K562 (cell line): ENCODE measurements at regions not wholly inside any gene's neighbourhood (a gene's known extent, or its start where the extent isn't known, plus 50 kb on each side); places are given as distances from the start of the nearest gene placed in this dataset.

Experiments
- ATAC-seq: fragments of 200-7000 bp; cut with Tn5 transposase; 3 replicates; pipeline ENCODE4 v1.9.1; 2020; ENCODE audit warnings: moderate library complexity
- BruUV-seq: library from RNA; stranded (reverse); fragments of 400-500 nt; replicated peaks from 2 replicates; lab custom pipeline; 2021; lab: Mats Ljungman, UMichigan
- CTCF ChIA-PET: fragments of 300-600 bp; formaldehyde crosslinking; extraction: SDS; loops from one replicate; lab custom pipeline; 2021; ENCODE audit warnings: low intra/inter-chr PET ratio; lab: Yijun Ruan, JAX
- POLR2A ChIA-PET: fragments of 300-600, 350-650 bp; sonication (Branson Sonifier 250); formaldehyde crosslinking; extraction: SDS; loops from one replicate; lab custom pipeline; 2021; ENCODE audit warnings: antibody characterized with exemption, inconsistent platforms; lab: Yijun Ruan, JAX
- DNase-seq, 4 experiments: peaks; one replicate each; pipeline versions ENCODE4 v3.0.0 to v3.0.0-alpha.2; 2011 to 2018; ENCODE audit warnings: low spot score in 3 of 4, mixed read lengths in 3 of 4; ENCODE audit errors: extremely low read depth in 1 of 4
- FAIRE-seq: peaks from 2 replicates; lab custom pipeline; 2011; peaks lifted over from hg19 to GRCh38; lab: Jason Lieb, UNC
- H2AFZ ChIP-seq: 2 replicates; pipeline ENCODE4 v1.6.0; 2011; ENCODE audit warnings: low read depth, low read length, control low read depth, inconsistent platforms
- H3K27ac ChIP-seq: fragments of 200-600 bp; 3 replicates; pipeline ENCODE4 v1.8.0; 2011; ENCODE audit warnings: low read depth, mild to moderate bottlenecking, control low read depth, inconsistent platforms, low read length, moderate library complexity, mixed read lengths; ENCODE audit errors: extremely low read depth
- H3K27me3 ChIP-seq, 2 experiments: fragments of 300-600 bp in 1 of 2; 2 replicates in 1 of 2; 3 replicates in 1 of 2; pipeline versions ENCODE4 v1.6.0 to v1.8.0; 2011; ENCODE audit warnings: inconsistent platforms in 2 of 2, low read length in 2 of 2, mild to moderate bottlenecking in 1 of 2, mixed read lengths in 1 of 2, moderate library complexity in 1 of 2; ENCODE audit not compliant: control insufficient read depth in 2 of 2, insufficient read depth in 2 of 2
- H3K36me3 ChIP-seq: fragments of 300-600 bp; 3 replicates; pipeline ENCODE4 v1.8.0; 2011; ENCODE audit warnings: mild to moderate bottlenecking, low read length, inconsistent platforms; ENCODE audit not compliant: control insufficient read depth, insufficient read depth
- H3K4me1 ChIP-seq, 2 experiments: fragments of 200-600 bp in 1 of 2; replicated peaks in 1 of 2; 2 replicates in 1 of 2; 3 replicates in 1 of 2; pipeline versions ENCODE4 v1.5.1 to v1.8.0; 2011; ENCODE audit warnings: inconsistent platforms in 2 of 2, low read length in 2 of 2, mild to moderate bottlenecking in 1 of 2, mixed read lengths in 1 of 2, moderate library complexity in 1 of 2; ENCODE audit not compliant: control insufficient read depth in 2 of 2, insufficient read depth in 2 of 2
- H3K4me2 ChIP-seq: 2 replicates; pipeline ENCODE4 v1.6.1; 2011; ENCODE audit warnings: low read length, control low read depth, inconsistent platforms, mixed read lengths; ENCODE audit not compliant: insufficient read depth
- H3K4me3 ChIP-seq: fragments of 200-600 bp; sonication (generic), shearing (Covaris generic); 2 replicates; pipeline ENCODE4 v1.5.1; 2016; ENCODE audit warnings: control low read depth, inconsistent platforms
- H3K79me2 ChIP-seq: fragments of 200-600 bp; 3 replicates; pipeline ENCODE4 v1.8.0; 2011; ENCODE audit warnings: low read length, inconsistent platforms; ENCODE audit not compliant: control insufficient read depth, insufficient read depth
- H3K9ac ChIP-seq, 2 experiments: 2 replicates each; pipeline versions ENCODE4 v1.6.0 to v1.6.1; 2011; ENCODE audit warnings: low read depth in 2 of 2, low read length in 2 of 2, control low read depth in 1 of 2, inconsistent platforms in 1 of 2, mild to moderate bottlenecking in 1 of 2, mixed read lengths in 1 of 2; ENCODE audit not compliant: insufficient read depth in 1 of 2
- H3K9me1 ChIP-seq: one replicate; pipeline ENCODE4 v1.6.0; 2011; ENCODE audit warnings: inconsistent platforms, mild to moderate bottlenecking, low read length, moderate library complexity; ENCODE audit not compliant: control insufficient read depth, insufficient read depth
- H3K9me3 ChIP-seq: replicated peaks from 2 replicates; pipeline ENCODE4 v1.5.1; 2011; ENCODE audit warnings: low read depth, low read length, inconsistent platforms; ENCODE audit not compliant: control insufficient read depth, insufficient read depth
- H4K20me1 ChIP-seq: replicated peaks from 2 replicates; pipeline ENCODE4 v1.6.1; 2011; ENCODE audit warnings: low read length, inconsistent platforms, mixed read lengths; ENCODE audit not compliant: control insufficient read depth, insufficient read depth
- ATF1 ChIP-seq, 2 experiments: fragments of 450-650 bp in 1 of 2; IDR thresholded peaks; 2 replicates each; pipeline ENCODE4 v1.6.1; 2016; ENCODE audit warnings: missing compliant biosample characterization in 1 of 2, missing genetic modification characterization in 1 of 2
- BCOR ChIP-seq: fragments of 450-650 bp; IDR thresholded peaks from 2 replicates; pipeline ENCODE4 v1.6.1; 2016
- CBX3 ChIP-seq, 2 experiments: IDR thresholded peaks; 1 replicate in 1 of 2; 2 replicates in 1 of 2; pipeline ENCODE4 v1.6.1; 2012; ENCODE audit warnings: inconsistent platforms in 2 of 2, low read length in 2 of 2, borderline replicate concordance in 1 of 2, control low read depth in 1 of 2
- CXXC5 ChIP-seq: fragments of 250-450 bp; sonication (Bioruptor Pico); IDR thresholded peaks from 2 replicates; pipeline ENCODE4 v1.8.0; 2022; ENCODE audit warnings: inconsistent platforms, mild to moderate bottlenecking, moderate library complexity
- ESRRB ChIP-seq: fragments of 250-450 bp; sonication (Bioruptor Pico); IDR thresholded peaks from 2 replicates; pipeline ENCODE4 v1.5.0; 2020; ENCODE audit warnings: mild to moderate bottlenecking, moderate library complexity, borderline replicate concordance
- HOXB6 ChIP-seq: fragments of 250-450 bp; sonication (Bioruptor Pico); IDR thresholded peaks from 2 replicates; pipeline ENCODE4 v1.5.1; 2022; ENCODE audit warnings: mild to moderate bottlenecking, borderline replicate concordance
- KLF10 ChIP-seq: fragments of 250-450 bp; sonication (Bioruptor Pico); IDR thresholded peaks from 2 replicates; pipeline ENCODE4 v1.6.1; 2021; ENCODE audit warnings: matching md5 sums
- POLR2AphosphoS5 ChIP-seq: IDR thresholded peaks from 2 replicates; pipeline ENCODE4 v1.6.1; 2011; ENCODE audit warnings: mild to moderate bottlenecking, low read depth, low read length, moderate library complexity; ENCODE audit not compliant: control insufficient read depth, insufficient read depth
- RCOR1 ChIP-seq, 2 experiments: IDR thresholded peaks; 2 replicates each; pipeline ENCODE4 v1.6.1; 2012; ENCODE audit warnings: low read depth in 2 of 2, low read length in 2 of 2, borderline replicate concordance in 1 of 2, improper control_type of control experiment in 1 of 2
- TFAM ChIP-seq: fragments of 250-450 bp; sonication (Bioruptor Pico); conservative IDR thresholded peaks from 2 replicates; pipeline ENCODE4 v1.5.0; 2021; ENCODE audit warnings: mild to moderate bottlenecking, moderate library complexity
- ZNF445 ChIP-seq: fragments of 250-450 bp; sonication (Bioruptor Pico); IDR thresholded peaks from 2 replicates; pipeline ENCODE4 v1.4.0; 2020; ENCODE audit warnings: low read depth, mild to moderate bottlenecking, moderate library complexity
- ZNF695 ChIP-seq: fragments of 450-650 bp; formaldehyde crosslinking; IDR thresholded peaks from 2 replicates; pipeline ENCODE4 v1.4.0; 2020; ENCODE audit warnings: mild to moderate bottlenecking, moderate library complexity
- WGBS: fragments of 100-300 bp; shearing (Covaris generic); methylation state at CpG from one replicate; pipeline ENCODE4 v1.1.6; 2016; ENCODE audit warnings: low coverage, mixed read lengths; ENCODE audit not compliant: insufficient coverage; ENCODE audit errors: missing lambda C conversion rate; 5-methylcytosine and 5-hydroxymethylcytosine counted together
- in situ Hi-C: fragments of 300-500 bp; cut with MboI; formaldehyde crosslinking; loops from 4 replicates; pipeline ENCODE4 v1.15.0; 2018; ENCODE audit warnings: inconsistent platforms, mixed read lengths
- intact Hi-C: fragments of 100-400 bp; cut with micrococcal nuclease; formaldehyde crosslinking; loops from 2 replicates; pipeline ENCODE4 v1.14.2; 2022
- TF ChIP-seq, protein P1 (sequence below): fragments of 450-650 bp; IDR thresholded peaks from 2 replicates; pipeline ENCODE4 v1.6.1; 2016; ENCODE audit warnings: low read depth, mild to moderate bottlenecking, moderate library complexity
- TF ChIP-seq, protein P2 (sequence below): fragments of 250-450 bp; sonication (Bioruptor Pico); IDR thresholded peaks from 2 replicates; pipeline ENCODE4 v1.4.0; 2020; ENCODE audit warnings: mild to moderate bottlenecking
- TF ChIP-seq, protein P3 (sequence below): fragments of 250-450 bp; sonication (Bioruptor Pico); IDR thresholded peaks from 2 replicates; pipeline ENCODE4 v1.8.0; 2021; ENCODE audit warnings: moderate library complexity, mild to moderate bottlenecking, inconsistent platforms
- TF ChIP-seq, protein P4 (sequence below), 2 experiments: fragments of 200-800 bp in 1 of 2; sonication (Bioruptor generic) in 1 of 2; sonication (generic) in 1 of 2; formaldehyde crosslinking in 1 of 2; IDR thresholded peaks in 1 of 2; conservative IDR thresholded peaks in 1 of 2; 2 replicates each; pipeline versions ENCODE4 v1.5.0 to v1.6.1; 2016 to 2020; ENCODE audit warnings: missing compliant biosample characterization in 1 of 2, missing genetic modification characterization in 1 of 2, missing genetic modification reagents in 1 of 2

DNA sequence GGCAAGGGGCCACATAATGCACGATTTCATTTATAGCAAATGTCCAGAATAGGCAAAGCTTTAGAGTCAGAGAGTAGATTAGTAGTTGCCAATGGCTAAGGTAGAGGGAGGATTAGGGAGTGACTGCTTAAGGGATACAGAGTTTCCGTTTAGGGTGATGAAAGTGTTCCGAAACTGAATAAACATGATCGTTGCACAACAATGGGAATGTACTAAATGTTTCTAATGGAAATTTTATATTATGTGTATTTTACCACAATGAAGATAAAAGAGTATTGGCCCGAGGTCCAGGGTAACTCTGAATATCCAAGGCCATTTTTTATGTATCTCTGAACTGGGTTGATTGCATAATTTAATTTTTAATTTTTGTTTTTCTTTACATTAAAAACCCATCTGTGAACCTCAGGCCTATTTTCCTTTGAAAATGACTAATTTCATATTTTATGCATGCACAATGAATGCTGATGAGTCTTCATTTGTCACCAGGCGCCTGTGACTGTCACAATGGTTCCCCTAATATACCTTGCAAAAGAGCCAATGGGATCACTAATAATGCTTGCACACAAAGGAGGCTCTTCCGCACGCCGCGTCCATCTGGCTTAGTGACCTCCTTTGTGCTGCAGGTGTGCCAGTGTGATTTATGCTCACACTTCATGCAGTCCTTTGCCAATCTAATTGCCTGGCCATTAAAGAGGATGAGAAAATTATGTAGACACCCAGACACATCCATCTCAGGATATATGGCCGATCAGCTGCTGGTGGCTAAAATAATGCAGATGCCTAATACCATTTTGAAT, 612.5 kb downstream of the CDH26 start:
- no peak overlapping the region for H3K27ac ChIP-seq
- FAIRE-seq = no peak
- BruUV-seq = no TSS peak
- no peak for TF ChIP-seq ESRRB (CRISPR knock-in tag)
- no peak for TF ChIP-seq TFAM (CRISPR knock-in tag)
- TF ChIP-seq, protein P1, sequence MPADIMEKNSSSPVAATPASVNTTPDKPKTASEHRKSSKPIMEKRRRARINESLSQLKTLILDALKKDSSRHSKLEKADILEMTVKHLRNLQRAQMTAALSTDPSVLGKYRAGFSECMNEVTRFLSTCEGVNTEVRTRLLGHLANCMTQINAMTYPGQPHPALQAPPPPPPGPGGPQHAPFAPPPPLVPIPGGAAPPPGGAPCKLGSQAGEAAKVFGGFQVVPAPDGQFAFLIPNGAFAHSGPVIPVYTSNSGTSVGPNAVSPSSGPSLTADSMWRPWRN = no peak
- TF ChIP-seq KLF10 (CRISPR knock-in tag) = no peak
- no peak for TF ChIP-seq CXXC5 (CRISPR knock-in tag)
- TF ChIP-seq, protein P2, sequence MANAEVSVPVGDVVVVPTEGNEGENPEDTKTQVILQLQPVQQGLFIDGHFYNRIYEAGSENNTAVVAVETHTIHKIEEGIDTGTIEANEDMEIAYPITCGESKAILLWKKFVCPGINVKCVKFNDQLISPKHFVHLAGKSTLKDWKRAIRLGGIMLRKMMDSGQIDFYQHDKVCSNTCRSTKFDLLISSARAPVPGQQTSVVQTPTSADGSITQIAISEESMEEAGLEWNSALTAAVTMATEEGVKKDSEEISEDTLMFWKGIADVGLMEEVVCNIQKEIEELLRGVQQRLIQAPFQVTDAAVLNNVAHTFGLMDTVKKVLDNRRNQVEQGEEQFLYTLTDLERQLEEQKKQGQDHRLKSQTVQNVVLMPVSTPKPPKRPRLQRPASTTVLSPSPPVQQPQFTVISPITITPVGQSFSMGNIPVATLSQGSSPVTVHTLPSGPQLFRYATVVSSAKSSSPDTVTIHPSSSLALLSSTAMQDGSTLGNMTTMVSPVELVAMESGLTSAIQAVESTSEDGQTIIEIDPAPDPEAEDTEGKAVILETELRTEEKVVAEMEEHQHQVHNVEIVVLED (CRISPR knock-in tag) = no peak
- TF ChIP-seq, protein P3, sequence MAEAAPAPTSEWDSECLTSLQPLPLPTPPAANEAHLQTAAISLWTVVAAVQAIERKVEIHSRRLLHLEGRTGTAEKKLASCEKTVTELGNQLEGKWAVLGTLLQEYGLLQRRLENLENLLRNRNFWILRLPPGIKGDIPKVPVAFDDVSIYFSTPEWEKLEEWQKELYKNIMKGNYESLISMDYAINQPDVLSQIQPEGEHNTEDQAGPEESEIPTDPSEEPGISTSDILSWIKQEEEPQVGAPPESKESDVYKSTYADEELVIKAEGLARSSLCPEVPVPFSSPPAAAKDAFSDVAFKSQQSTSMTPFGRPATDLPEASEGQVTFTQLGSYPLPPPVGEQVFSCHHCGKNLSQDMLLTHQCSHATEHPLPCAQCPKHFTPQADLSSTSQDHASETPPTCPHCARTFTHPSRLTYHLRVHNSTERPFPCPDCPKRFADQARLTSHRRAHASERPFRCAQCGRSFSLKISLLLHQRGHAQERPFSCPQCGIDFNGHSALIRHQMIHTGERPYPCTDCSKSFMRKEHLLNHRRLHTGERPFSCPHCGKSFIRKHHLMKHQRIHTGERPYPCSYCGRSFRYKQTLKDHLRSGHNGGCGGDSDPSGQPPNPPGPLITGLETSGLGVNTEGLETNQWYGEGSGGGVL (CRISPR knock-in tag) = no peak
- TF ChIP-seq BCOR = no peak
- no peak for TF ChIP-seq ATF1 (CRISPR knock-in tag; IDR thresholded peaks at IDR 0.05)
- no peak for TF ChIP-seq ATF1 (tag; IDR thresholded peaks at IDR 0.05)
- TF ChIP-seq RCOR1 (IDR thresholded peaks at IDR 0.05; ENCODE audit: borderline replicate concordance in 1 of 2, low read depth in 2 of 2, low read length in 2 of 2) = no peak
- no peak for TF ChIP-seq CBX3 (IDR thresholded peaks at IDR 0.05; ENCODE audit: borderline replicate concordance in 1 of 2, low read length in 2 of 2)
- TF ChIP-seq, protein P4, sequence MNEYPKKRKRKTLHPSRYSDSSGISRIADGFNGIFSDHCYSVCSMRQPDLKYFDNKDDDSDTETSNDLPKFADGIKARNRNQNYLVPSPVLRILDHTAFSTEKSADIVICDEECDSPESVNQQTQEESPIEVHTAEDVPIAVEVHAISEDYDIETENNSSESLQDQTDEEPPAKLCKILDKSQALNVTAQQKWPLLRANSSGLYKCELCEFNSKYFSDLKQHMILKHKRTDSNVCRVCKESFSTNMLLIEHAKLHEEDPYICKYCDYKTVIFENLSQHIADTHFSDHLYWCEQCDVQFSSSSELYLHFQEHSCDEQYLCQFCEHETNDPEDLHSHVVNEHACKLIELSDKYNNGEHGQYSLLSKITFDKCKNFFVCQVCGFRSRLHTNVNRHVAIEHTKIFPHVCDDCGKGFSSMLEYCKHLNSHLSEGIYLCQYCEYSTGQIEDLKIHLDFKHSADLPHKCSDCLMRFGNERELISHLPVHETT (CRISPR knock-in tag; conservative IDR thresholded peaks at IDR 0.05 in 1 of 2, IDR thresholded peaks at IDR 0.05 in 1 of 2) = no peak
- TF ChIP-seq ZNF695 (CRISPR knock-in tag) = no peak
- TF ChIP-seq POLR2AphosphoS5 = no peak
- TF ChIP-seq ZNF445 (CRISPR knock-in tag) = no peak
- no peak for TF ChIP-seq HOXB6 (CRISPR knock-in tag)
- TF ChIP-seq, all 486 proteins: peak for 0
- no peaks in the 10 kb centered on the region for H3K79me2 ChIP-seq
- no peaks in the 10 kb centered on the region for H4K20me1 ChIP-seq
- H3K9ac ChIP-seq = no peak overlapping the region
- CTCF ChIA-PET = no interaction called here
- H2AFZ ChIP-seq = no peak overlapping the region
- H3K27me3 ChIP-seq = no peaks in the 10 kb centered on the region
- H3K36me3 ChIP-seq = no peaks in the 10 kb centered on the region
- DNase-seq = peak in 1 of 4 experiments; percentile 18
- ATAC-seq = no peak
- in situ Hi-C loops = no loop called here
- POLR2A ChIA-PET = no interaction called here
- H3K9me3 ChIP-seq = no peaks in the 10 kb centered on the region
- no peak overlapping the region for H3K4me2 ChIP-seq
- intact Hi-C loops = no loop called here
- no peaks in the 10 kb centered on the region for H3K9me1 ChIP-seq
- H3K4me3 ChIP-seq = no peak overlapping the region
- WGBS = 1% methylated on average over 11 of the region's 11 CpGs
- H3K4me1 ChIP-seq = no peaks in the 10 kb centered on the region
